OCI-LY7 (cell line): ENCODE measurements at regions not wholly inside any gene's neighbourhood (a gene's known extent, or its start where the extent isn't known, plus 50 kb on each side); places are given as distances from the start of the nearest gene placed in this dataset.

Experiments used
- BruUV-seq: library from RNA; stranded (reverse); fragments of 400-500 nt; replicated peaks from 2 replicates; lab custom pipeline; 2021; lab: Mats Ljungman, UMichigan
- CTCF ChIA-PET: fragments of 300-600 bp; sonication (Branson Sonifier 250); formaldehyde crosslinking; loops from one replicate; lab custom pipeline; 2022; ENCODE audit warnings: antibody characterized with exemption; ENCODE audit not compliant: unreplicated experiment; lab: Charles Lee
- POLR2A ChIA-PET: fragments of 300-600 bp; sonication (Branson Sonifier 250); formaldehyde crosslinking; loops from one replicate; lab custom pipeline; 2022; ENCODE audit warnings: antibody characterized with exemption; lab: Charles Lee
- DNase-seq: peaks from one replicate; pipeline ENCODE4 v3.0.0-alpha.2; 2015; ENCODE audit warnings: low spot score
- H2AFZ ChIP-seq: fragments of 200-600 bp; sonication (generic), shearing (Covaris generic); 2 replicates; pipeline ENCODE4 v1.6.1; 2014; ENCODE audit warnings: mild to moderate bottlenecking, antibody characterized with exemption, low read length, moderate library complexity
- H3K27ac ChIP-seq: fragments of 200-600 bp; sonication (generic); 2 replicates; pipeline ENCODE4 v1.5.1; 2014; ENCODE audit warnings: mixed run types, low read depth, mild to moderate bottlenecking, moderate library complexity, low read length, inconsistent platforms; ENCODE audit not compliant: poor library complexity, severe bottlenecking
- H3K36me3 ChIP-seq: fragments of 200-600 bp; sonication (generic); 2 replicates; pipeline ENCODE4 v1.6.1; 2014; ENCODE audit warnings: mild to moderate bottlenecking, antibody characterized with exemption, low read length, moderate library complexity, mixed read lengths; ENCODE audit not compliant: insufficient read depth
- H3K4me1 ChIP-seq: fragments of 200-600 bp; sonication (generic); 2 replicates; pipeline ENCODE4 v1.5.1; 2014; ENCODE audit warnings: mild to moderate bottlenecking, low read length; ENCODE audit not compliant: insufficient read depth, poor library complexity, severe bottlenecking
- H3K4me2 ChIP-seq: fragments of 200-600 bp; sonication (generic); 2 replicates; pipeline ENCODE4 v1.6.1; 2014; ENCODE audit warnings: mild to moderate bottlenecking, low read length
- H3K4me3 ChIP-seq: fragments of 200-600 bp; sonication (generic); 2 replicates; pipeline ENCODE4 v1.5.1; 2014; ENCODE audit warnings: mild to moderate bottlenecking, low read depth, low read length; ENCODE audit not compliant: poor library complexity, severe bottlenecking
- H3K79me2 ChIP-seq: fragments of 200-600 bp; sonication (generic); 2 replicates; pipeline ENCODE4 v1.6.1; 2016; ENCODE audit warnings: low read depth, mild to moderate bottlenecking, low read length, moderate library complexity, mixed read lengths; ENCODE audit not compliant: insufficient read depth
- H3K9me2 ChIP-seq: fragments of 200-600 bp; sonication (generic); 2 replicates; pipeline ENCODE4 v1.6.1; 2016; ENCODE audit warnings: mild to moderate bottlenecking, low read length, mixed read lengths; ENCODE audit not compliant: insufficient read depth
- H3K9me3 ChIP-seq: fragments of 200-600 bp; sonication (generic); 2 replicates; pipeline ENCODE4 v1.6.1; 2014; ENCODE audit warnings: mild to moderate bottlenecking, mixed run types, low read length, mixed read lengths
- H4K20me1 ChIP-seq: fragments of 200-600 bp; sonication (generic); 2 replicates; pipeline ENCODE4 v1.6.1; 2014; ENCODE audit warnings: mild to moderate bottlenecking, antibody characterized with exemption, low read length, moderate library complexity, mixed read lengths; ENCODE audit not compliant: insufficient read depth
- EZH2phosphoT487 ChIP-seq: fragments of 200-600 bp; sonication (generic); IDR thresholded peaks from 2 replicates; pipeline ENCODE4 v1.6.1; 2018; ENCODE audit warnings: low read depth, borderline replicate concordance, mild to moderate bottlenecking, mixed run types, antibody characterized with exemption, low read length, moderate library complexity, mixed read lengths
- intact Hi-C: fragments of 100-400 bp; cut with micrococcal nuclease; formaldehyde crosslinking; loops from one replicate; pipeline ENCODE4 v1.10.0; 2022; ENCODE audit not compliant: unreplicated experiment
- TF ChIP-seq, protein P1 (sequence below): fragments of 200-600 bp; sonication (generic); conservative IDR thresholded peaks from 2 replicates; pipeline ENCODE4 v1.5.1; 2014; ENCODE audit warnings: mild to moderate bottlenecking, antibody characterized with exemption, low read length, moderate library complexity, mixed read lengths

DNA sequence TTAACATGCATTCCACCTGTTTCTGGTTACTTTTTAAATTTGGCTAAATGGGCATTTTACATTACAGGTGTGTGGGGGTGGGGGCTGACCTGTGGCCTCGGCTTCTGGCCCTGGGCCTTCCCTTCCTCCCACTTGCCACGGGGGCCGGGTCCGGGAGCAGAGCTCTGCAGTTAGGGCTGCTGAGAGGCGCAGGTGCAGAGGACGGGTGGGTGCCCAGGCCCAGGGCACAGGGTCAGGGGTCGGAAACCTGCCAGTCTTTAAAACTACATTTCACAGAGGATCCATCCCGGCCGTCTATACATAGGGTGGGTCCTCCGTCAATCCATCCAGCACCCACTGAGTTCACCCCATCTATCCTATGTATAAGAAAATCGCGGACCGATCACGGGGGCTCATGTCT is 106.5 kb upstream of the INSIG1 start:
- intact Hi-C loops, result loop anchor here (5.0 kb wide), 2 partner anchors 66 to 264 kb away; no protein-coding TSS in a partner anchor
- BruUV-seq, result no TSS peak
- POLR2A ChIA-PET, result interaction anchor here (0.9 kb wide), 1 partner anchor 232 kb away, joined by 6 read pairs; no protein-coding TSS in a partner anchor
- Histone ChIP-seq H2AFZ (no peak overlapping the region), H3K4me2 (no peak overlapping the region), H3K9me2 (no peaks in the 10 kb centered on the region), H3K36me3 (no peaks in the 10 kb centered on the region), H4K20me1 (no peaks in the 10 kb centered on the region), H3K4me1 (no peaks in the 10 kb centered on the region), H3K27ac (no peak overlapping the region), H3K4me3 (no peak overlapping the region), H3K79me2 (no peaks in the 10 kb centered on the region), H3K9me3 (peaks cover 5% of the 10 kb centered on the region)
- CTCF ChIA-PET, result no interaction called here
- TF ChIP-seq, protein P1, sequence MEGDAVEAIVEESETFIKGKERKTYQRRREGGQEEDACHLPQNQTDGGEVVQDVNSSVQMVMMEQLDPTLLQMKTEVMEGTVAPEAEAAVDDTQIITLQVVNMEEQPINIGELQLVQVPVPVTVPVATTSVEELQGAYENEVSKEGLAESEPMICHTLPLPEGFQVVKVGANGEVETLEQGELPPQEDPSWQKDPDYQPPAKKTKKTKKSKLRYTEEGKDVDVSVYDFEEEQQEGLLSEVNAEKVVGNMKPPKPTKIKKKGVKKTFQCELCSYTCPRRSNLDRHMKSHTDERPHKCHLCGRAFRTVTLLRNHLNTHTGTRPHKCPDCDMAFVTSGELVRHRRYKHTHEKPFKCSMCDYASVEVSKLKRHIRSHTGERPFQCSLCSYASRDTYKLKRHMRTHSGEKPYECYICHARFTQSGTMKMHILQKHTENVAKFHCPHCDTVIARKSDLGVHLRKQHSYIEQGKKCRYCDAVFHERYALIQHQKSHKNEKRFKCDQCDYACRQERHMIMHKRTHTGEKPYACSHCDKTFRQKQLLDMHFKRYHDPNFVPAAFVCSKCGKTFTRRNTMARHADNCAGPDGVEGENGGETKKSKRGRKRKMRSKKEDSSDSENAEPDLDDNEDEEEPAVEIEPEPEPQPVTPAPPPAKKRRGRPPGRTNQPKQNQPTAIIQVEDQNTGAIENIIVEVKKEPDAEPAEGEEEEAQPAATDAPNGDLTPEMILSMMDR, result no peak
- no peak for TF ChIP-seq EZH2phosphoT487
- no peak for DNase-seq

DNA sequence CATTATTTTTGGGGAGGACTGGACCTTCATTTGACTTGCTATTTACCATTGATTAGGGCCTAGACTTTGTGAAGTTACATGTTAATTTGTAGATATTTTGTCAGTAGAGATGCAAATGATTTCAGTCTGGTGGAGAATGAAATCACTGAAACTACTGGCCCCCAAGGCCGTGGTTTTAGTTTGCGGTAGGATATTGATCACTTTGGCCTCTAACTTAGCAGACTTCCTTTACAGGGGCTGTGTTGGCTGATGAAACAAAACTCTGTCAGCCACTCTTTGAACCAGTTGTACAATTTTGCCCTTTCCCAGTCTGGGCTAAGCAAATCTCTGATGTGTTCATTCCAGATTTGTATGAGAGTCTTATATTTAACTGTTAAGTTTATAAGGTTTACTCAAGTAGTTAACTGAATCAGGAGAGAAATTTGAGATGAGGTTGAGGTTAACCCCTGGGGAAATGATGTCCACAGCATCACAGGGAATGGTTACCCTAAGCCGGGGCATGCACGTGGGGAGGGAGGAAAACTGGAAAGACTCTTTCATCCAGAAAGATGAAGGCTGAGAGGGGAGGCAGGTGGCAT is 105.7 kb upstream of the INSIG1 start:
- BruUV-seq, result no TSS peak
- H3K79me2 ChIP-seq, result no peaks in the 10 kb centered on the region
- CTCF ChIA-PET, result no interaction called here
- TF ChIP-seq, protein P1, result no peak
- TF ChIP-seq EZH2phosphoT487, result no peak
- no peak overlapping the region for H3K4me2 ChIP-seq
- no peak overlapping the region for H3K4me3 ChIP-seq
- H3K4me1 ChIP-seq, result no peaks in the 10 kb centered on the region
- H3K9me3 ChIP-seq, result peaks cover 13% of the 10 kb centered on the region; the same call in 1 of the 2 replicates
- H3K9me2 ChIP-seq, result no peaks in the 10 kb centered on the region
- no peak for DNase-seq
- H4K20me1 ChIP-seq, result no peaks in the 10 kb centered on the region
- POLR2A ChIA-PET, result no interaction called here
- intact Hi-C loops, result loop anchor here (5.0 kb wide), 2 partner anchors 65 to 265 kb away; no protein-coding TSS in a partner anchor
- no peak overlapping the region for H3K27ac ChIP-seq
- H2AFZ ChIP-seq, result no peak overlapping the region
- H3K36me3 ChIP-seq, result no peaks in the 10 kb centered on the region

DNA sequence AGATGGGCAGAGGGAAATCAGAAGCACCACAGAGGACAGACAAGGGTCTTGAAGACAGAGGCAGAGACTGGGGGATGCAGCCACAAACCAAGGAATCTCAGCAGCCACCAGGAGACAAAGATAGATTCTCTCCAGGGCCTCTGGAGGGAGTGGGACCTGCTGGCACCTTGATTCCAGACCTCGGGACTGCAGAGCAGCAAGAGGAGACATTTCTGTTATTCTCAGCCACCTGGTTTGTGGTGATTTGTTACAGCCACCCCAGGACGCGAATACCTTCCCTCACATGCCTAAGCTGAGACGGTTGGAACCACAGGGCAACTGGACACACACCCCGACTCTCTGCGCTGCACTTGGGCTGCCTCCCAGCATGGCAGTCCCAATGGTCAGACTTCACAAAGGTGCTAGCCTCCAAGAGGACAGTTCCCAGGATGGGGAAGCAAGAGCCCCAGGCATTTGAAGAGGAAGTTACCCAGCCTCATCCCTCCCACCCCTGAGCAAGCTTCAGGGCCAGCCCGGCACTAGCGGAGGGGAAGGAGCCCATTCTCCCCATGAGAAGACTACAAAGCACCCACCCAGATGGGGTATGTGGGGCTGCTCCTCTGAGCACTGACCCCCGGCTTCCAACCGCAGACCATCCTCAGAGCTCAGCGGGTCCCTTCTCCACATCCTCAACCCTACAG is 104.6 kb upstream of the INSIG1 start:
- Histone ChIP-seq H3K79me2 (no peaks in the 10 kb centered on the region), H2AFZ (no peak overlapping the region), H3K4me2 (no peak overlapping the region), H3K9me2 (no peaks in the 10 kb centered on the region), H3K4me1 (no peaks in the 10 kb centered on the region), H3K4me3 (no peak overlapping the region), H4K20me1 (no peaks in the 10 kb centered on the region), H3K9me3 (peaks cover 16% of the 10 kb centered on the region; the same call in 1 of the 2 replicates), H3K36me3 (no peaks in the 10 kb centered on the region), H3K27ac (no peak overlapping the region)
- no peak for DNase-seq
- CTCF ChIA-PET, result no interaction called here
- TF ChIP-seq, protein P1, result no peak
- TF ChIP-seq EZH2phosphoT487, result no peak
- POLR2A ChIA-PET, result no interaction called here
- no TSS peak for BruUV-seq
- intact Hi-C loops, result loop anchor here (5.0 kb wide), 2 partner anchors 64 to 266 kb away; no protein-coding TSS in a partner anchor
